ENCODE measurements at regions not wholly inside any gene's neighbourhood (a gene's known extent, or its start where the extent isn't known, plus 50 kb on each side); places are given as distances from the start of the nearest gene placed in this dataset.

DNA sequence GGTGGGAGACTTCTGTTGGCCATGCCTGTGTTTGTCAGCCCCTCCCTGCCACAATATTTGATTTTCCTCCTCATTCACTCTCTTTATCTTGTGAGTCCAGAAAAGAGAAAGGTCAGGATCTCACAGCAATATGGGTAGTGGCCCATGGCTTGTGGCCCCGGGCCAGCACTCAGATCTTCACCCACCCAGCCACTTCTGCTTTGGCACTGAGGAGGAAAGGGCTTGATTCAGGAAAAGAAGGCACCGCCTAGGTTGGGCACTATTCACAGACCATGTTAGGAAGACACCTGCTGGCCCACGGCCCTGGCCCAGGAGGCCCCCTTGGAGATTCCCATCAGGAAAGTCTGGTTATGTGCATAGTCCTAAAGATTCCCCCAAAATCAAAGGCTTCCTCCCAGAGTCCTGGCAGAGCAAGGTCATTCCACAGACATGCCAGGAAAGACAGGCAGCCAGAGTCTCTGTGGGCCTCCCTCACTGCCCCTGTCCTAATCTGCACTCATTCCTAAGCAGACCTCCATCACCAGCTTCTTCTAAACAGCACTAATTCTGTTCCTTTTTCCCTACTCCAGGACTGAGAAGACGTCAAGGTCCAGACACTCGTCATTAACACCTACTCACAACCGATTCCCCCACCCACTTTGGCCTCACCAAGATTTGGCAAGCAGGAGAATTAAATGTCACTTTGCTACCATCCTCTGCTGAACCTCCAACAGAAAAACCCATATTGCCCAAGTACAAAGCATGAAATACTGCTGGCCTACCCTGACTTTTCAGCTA is 179.3 kb downstream of the DEPDC1B start:
- in situ Hi-C loops (cut with HindIII; ENCODE audit: low pct_unique_long_range_greater_than_20kb, low sequenced_read_pairs), result no loop called here
- DNase-seq (ENCODE audit: low read depth), result no peak

DNA sequence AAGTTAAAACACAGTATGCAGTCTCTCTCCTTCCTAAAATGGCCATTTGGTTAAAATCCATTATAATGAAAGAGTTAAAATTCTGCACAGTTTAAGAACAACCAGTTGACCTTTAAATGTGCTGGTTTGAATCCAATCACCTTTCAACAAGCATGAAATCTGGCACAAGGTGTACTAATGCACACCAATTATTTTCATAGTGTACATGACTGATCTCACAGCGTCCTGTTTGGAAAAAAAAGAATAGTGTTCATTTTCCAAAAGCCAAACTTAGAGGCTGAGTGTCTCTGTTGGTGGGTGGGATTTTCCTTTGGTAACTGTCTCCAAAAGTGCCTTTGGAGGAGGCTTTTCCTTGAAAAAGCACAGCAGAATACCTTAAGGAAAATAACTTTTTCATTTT is 180.6 kb downstream of the DEPDC1B start:
- DNase-seq (ENCODE audit: low read depth), result no peak
- in situ Hi-C loops (cut with HindIII; ENCODE audit: low pct_unique_long_range_greater_than_20kb, low sequenced_read_pairs), result no loop called here

DNA sequence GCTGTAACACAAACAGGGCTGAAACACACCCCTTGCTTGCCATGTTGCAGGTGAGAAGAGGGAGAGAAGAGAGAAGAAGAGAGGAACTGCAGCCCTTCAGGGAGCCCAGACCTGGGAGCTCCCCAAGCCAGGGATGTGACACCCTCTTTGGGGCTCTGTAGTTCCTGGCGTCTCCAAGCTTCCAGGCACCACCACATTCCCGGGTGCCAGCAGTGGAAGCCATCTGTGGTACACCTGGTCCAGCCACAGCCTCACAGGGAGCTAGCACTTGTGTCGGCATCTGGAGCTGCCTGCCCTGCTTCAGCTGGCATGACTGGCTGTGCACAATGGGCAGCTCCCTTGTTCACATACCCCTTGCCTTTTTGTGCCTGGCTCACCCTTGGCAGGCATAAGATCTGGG is 182.1 kb downstream of the DEPDC1B start:
- in situ Hi-C loops (cut with HindIII; ENCODE audit: low pct_unique_long_range_greater_than_20kb, low sequenced_read_pairs), result no loop called here
- no peak for DNase-seq (ENCODE audit: low read depth)

DNA sequence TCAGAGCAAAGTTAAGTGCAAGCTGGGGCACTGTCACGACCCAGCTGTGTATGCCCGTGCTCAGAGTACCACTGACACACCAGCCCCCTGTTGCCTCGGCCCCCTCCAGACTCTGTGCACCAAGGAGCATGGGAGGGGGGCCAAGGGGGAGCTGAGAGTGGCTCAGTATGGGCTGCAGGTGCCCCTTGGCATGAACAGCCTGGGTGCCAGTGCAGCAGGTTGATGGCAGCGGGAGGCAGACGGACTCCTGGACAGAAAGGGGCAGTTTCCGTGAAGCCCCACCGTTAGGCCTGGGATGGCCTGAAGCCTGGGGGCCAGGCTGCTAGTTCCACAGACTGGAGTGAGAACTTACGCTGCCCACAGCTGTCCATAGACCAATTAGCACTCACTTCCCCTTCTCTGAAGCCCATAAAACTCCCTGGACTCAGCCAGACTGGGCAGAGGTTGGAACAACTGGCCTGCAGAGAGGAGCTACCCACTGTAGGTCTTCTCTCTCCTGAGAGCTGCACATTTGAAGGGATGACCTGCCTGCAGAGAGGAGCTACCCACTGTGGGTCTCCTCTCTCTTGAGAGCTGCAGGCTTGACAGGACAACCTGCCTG is 182.8 kb downstream of the DEPDC1B start:
- in situ Hi-C loops (cut with HindIII; ENCODE audit: low pct_unique_long_range_greater_than_20kb, low sequenced_read_pairs), result no loop called here
- no peak for DNase-seq (ENCODE audit: low read depth)

DNA sequence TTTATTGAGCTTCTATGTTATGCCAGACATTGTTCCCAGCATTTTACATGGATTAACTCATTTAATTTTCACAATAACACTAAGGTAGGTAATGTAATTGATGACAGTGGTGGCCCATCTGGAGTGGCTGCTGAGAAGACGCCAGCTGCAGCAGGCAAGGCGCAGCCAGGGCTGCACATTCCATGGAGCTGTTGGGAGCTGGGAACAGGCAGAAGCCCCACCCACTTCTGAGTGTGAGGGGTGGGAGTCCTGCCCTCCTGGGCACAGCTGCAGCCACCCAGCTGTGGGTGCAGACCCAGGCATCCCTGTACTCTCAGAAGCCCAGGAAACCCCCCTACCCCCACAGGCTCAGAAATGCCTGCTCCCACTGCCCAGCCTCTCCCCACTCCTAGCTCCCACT is 183.3 kb downstream of the DEPDC1B start:
- DNase-seq (ENCODE audit: low read depth), result no peak
- in situ Hi-C loops (cut with HindIII; ENCODE audit: low pct_unique_long_range_greater_than_20kb, low sequenced_read_pairs), result no loop called here

DNA sequence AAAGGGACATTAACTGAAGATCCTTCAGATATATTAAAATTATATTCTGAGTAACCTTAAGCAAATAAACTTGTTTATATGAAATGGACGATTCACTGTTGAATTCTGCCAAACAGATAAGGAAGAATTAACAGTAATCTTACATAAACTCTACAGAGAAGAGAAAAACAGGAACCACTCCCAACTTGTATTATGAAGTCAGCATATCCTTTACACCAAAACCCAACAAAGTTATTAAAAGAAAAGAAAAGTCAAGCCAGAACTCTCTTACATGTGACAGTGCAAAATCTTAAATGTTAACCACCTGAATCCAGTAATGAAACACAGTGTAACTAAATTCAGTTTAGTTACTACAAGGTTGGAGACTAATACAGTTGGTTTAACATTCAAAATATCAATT is 185.8 kb downstream of the DEPDC1B start:
- in situ Hi-C loops (cut with HindIII; ENCODE audit: low pct_unique_long_range_greater_than_20kb, low sequenced_read_pairs), result no loop called here
- DNase-seq (ENCODE audit: low read depth), result no peak

DNA sequence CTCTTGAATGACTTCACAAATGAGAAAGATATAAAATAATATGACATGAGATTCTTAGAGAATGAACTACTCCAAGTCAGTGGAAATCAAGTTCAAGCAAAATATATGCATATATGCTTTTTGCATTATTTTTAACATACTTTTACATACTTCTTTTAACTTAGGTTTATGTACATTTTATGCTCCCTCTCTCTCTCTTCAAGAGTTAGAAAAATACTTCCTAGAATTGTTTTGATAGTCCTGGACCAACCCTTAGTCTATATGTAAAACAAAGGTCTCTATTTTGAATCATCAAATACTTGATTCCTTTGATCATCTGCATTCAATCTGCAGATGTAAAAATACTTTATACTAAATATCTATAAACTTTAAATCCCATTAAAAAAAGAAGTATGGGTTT is 187.8 kb downstream of the DEPDC1B start:
- DNase-seq (ENCODE audit: low read depth), result no peak
- in situ Hi-C loops (cut with HindIII; ENCODE audit: low pct_unique_long_range_greater_than_20kb, low sequenced_read_pairs), result no loop called here

DNA sequence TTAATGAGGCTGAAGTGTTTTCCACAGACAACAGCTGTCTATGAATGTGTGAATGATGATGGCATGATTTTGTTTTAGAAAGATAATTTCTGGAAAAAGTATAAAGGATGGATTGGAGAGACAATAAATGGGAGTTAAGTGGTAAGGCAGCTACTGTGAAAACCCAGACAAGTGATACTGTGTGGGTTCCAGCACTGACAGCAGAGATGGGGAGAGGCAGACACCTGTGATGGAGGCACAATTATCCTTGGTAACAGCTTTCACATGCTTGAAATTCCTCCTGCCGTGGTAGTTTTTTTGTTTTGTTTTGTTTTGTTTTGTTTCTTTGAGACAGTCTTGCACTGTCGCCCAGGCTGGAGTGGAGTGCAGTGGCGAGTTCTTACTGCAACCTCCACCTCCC is 189.3 kb downstream of the DEPDC1B start:
- no peak for DNase-seq (ENCODE audit: low read depth)
- in situ Hi-C loops (cut with HindIII; ENCODE audit: low pct_unique_long_range_greater_than_20kb, low sequenced_read_pairs), result no loop called here

DNA sequence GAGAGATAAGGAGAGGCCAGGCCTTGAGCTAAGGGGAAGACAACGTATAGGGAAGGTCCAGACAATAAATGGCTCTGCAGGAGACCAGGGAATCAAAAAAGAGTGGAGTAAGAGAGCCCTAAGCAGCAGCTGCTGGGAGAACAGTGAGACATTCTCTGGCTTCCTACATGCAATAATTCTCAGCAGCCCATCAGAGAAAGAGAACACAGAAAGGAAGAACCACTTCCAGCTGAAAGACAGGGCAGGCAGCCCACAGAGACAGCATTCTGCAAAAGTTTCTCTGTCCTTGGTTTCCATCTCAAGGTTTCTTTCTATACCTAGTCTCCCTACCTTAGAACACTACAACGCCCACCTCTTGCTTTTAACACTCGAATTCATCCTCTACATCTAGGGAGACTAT is 189.9 kb downstream of the DEPDC1B start:
- in situ Hi-C loops (cut with HindIII; ENCODE audit: low pct_unique_long_range_greater_than_20kb, low sequenced_read_pairs), result no loop called here
- DNase-seq (ENCODE audit: low read depth), result no peak

DNA sequence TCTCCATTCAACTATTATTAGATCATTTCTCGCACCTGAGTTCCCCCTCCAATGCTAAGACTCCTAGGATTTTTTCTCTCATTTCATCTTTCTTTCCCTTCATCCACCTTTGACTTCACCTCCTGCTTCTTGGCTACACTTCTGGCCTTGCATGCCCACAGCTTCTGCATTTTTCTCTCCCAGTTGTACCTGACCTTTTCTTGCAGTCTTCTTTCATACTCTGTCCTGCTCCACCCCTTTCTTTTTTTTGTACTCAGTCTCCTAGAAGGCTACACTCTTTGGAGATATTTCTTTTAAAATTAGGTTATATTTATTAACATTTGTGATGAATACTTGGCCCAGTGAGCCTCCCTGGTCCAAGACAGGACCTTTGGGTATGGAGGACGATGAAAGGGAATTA is 190.4 kb downstream of the DEPDC1B start:
- no peak for DNase-seq (ENCODE audit: low read depth)
- in situ Hi-C loops (cut with HindIII; ENCODE audit: low pct_unique_long_range_greater_than_20kb, low sequenced_read_pairs), result no loop called here

DNA sequence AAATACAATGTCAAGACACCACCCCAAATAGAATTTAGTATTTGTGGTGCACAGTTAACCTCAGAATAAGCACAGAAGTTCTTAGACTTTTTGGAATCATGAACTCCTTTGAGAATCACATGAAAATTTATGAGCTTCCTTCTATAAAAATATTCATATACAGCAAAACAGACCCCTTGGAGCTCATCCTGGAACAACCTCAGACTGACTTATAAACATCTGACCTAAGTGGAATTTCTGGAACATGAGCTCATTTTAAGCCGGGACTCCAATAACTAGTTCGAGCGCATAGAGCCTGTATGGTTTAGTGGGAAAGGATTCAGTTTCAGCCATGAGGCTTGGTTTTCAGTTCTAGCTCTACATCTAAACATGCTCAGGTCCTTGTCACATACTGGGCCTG is 192.3 kb downstream of the DEPDC1B start:
- in situ Hi-C loops (cut with HindIII; ENCODE audit: low pct_unique_long_range_greater_than_20kb, low sequenced_read_pairs), result no loop called here

DNA sequence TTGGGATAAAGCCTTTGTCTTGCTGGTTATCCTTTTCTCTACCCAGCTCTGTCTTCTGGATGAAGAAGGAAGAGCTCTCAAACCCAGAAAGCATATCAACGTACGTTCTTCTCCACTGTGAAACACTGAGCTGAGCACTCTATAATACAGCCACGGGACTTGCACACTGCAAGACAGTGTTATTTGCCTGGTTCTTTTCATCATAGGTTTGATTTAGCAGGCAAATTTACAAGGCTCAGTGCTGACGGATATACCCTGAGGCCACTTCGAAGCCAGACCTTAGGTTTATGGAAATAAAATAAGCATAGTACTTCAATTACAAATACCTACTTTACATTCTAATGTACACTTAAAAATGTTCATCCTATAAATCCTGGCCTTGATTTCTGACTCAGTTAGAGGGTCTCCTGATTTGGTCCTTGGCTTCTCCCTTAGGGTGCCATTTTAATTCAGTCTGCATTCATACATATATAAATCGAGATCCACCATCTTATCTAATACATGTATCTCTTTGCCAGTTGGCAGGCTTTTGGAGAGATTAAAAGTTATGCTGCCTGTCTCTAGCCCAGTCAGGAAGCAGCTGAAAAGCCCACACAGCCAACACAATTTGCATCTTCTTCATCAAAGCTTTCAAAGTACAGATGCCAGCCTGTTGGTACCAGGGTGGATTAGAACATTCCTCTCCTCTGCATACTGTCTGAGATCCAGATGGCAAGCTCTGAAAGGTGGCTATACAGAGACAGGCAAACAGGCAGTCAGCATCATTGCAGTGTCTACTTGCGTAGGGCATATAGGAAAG is 194.4 kb downstream of the DEPDC1B start:
- DNase-seq (ENCODE audit: low read depth), result no peak
- in situ Hi-C loops (cut with HindIII; ENCODE audit: low pct_unique_long_range_greater_than_20kb, low sequenced_read_pairs), result no loop called here

More for the DNA sequence above, 192.3 kb downstream of the DEPDC1B start:
- DNase-seq (ENCODE audit: low read depth), result no peak

DNA sequence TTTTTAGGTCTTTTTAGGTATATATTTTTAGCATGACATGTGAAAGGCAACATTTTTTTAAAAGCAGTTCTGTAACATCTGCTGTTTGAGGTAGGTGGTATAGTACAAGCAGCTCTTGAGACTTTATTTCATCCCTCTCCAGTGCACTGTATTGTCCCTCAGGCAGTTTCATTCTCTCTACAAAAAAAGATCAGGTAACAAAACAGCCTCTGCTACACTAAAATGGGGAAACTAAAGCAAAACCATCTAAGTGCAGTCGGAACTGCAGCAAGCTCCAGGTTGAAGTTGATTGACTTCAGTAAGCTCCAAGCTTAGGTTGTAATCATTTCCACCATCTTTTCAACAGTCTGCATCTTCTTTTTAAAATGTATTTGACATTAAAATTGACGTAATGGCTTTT is 195.6 kb downstream of the DEPDC1B start:
- DNase-seq (ENCODE audit: low read depth), result no peak
- in situ Hi-C loops (cut with HindIII; ENCODE audit: low pct_unique_long_range_greater_than_20kb, low sequenced_read_pairs), result no loop called here

DNA sequence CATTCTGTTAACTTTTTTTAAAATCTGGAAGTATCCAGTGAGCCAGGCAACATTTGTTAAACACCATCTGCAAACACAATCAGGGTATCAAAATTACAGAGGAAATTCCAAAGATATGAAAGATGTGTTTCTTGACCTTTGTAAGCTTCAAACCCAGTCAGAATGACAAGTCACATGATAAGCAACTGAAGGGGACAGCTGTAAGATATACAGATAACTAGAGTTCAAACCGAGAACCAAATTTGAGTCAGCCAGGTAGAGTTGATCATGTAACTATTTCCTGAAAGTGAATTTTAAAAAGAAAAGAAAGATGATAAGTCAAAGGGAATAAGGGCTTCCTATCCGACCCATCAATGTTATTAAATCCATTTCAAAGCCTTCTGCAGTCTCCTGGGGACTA is 196.2 kb downstream of the DEPDC1B start:
- in situ Hi-C loops (cut with HindIII; ENCODE audit: low pct_unique_long_range_greater_than_20kb, low sequenced_read_pairs), result no loop called here
- DNase-seq (ENCODE audit: low read depth), result no peak

DNA sequence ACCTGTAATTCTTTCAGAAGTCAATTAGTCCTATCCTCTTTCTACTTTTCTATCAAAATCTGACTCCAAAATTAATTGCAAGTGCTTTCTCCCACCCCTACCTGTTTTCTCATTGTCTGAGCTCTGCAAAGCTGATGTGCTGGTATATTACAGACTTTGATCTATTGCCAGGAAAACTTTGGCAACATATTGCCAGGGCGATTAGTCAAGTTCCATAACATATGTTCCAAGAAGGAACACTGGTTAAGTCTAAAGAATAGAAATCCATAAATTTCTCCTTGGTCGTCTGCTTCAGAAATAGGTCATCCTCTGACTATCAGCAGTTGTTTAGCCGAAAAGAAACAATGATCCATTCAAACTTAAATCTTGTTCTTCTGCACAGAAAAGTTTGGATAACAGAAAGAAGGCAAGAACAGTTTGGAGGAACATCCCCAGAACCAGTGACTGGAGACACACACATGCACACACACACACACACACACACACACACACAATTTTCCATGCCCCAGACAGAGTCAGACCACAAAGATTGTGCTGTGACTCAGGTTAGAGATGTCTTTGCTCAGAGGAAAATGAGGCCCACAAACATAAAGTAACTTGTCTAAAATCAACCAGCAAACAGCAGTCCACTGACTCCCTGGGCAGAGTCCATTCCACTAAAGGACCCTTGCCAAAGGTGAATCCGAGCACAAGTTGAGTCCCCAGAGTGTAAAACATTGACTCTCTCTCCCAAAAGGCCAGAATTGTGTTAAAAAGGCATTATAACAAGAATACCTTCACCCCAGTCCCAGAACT is 202.1 kb downstream of the DEPDC1B start:
- in situ Hi-C loops (cut with HindIII; ENCODE audit: low pct_unique_long_range_greater_than_20kb, low sequenced_read_pairs), result no loop called here
- no peak for DNase-seq (ENCODE audit: low read depth)

DNA sequence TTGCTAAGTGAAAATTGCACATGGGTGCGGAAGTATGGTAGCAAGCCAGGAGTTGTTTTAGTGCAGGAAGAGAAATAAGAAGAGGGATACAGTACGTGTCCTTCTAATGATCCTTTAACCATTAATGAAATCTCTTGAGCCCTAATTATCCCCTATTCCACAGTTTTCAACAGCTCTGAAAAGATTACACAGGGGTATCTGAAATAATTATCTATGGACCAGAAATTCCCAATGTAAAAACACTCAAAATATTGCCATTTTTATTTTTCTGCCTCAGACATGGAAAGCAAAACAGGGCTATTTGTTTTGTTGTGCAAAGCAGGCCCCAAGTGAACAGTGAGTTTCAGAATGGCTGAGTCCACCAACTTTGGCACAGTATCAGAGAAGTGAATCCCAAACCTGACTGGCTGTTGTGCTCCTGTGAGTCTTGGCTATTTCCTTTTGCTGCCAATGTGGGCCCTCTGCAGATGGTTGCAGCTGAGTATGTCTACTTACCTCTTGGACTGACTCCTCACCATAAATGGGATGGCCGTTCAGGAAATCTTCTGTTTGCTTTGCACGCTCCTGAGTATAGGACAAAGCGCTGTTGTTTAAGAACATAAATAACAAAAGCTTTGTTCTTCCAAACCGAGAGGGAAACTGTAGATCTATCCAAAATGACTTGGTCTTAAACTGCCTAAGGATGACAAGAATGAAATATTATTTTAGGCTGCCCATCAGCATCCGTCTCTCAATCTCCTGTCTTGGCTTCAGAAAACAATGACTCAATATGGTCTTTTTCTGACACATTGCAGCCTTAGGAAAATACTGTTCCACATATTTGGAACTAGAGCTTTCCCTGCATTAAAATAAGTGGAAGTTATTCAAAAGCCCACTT is 204.1 kb downstream of the DEPDC1B start:
- no peak for DNase-seq (ENCODE audit: low read depth)
- in situ Hi-C loops (cut with HindIII; ENCODE audit: low pct_unique_long_range_greater_than_20kb, low sequenced_read_pairs), result no loop called here

DNA sequence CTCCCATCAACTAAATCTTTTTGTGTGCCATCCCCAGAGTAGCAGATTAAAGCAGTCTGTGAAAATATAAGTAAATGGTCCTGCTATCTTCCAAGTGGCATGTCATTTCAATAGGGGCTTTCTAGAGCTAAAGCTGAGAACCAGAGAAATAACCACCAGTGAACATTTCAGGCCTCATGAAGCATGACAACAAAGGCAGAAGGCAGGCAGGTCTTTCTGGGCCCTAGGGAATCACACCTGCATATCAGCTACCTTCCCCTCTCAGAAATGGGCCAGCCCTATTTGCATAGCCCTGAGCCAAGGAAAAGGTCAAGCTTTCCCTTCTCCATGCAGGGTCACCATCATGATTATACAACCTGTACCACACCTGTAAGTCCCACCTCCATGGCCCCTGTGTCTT is 205.3 kb downstream of the DEPDC1B start:
- no peak for DNase-seq (ENCODE audit: low read depth)
- in situ Hi-C loops (cut with HindIII; ENCODE audit: low pct_unique_long_range_greater_than_20kb, low sequenced_read_pairs), result no loop called here

DNA sequence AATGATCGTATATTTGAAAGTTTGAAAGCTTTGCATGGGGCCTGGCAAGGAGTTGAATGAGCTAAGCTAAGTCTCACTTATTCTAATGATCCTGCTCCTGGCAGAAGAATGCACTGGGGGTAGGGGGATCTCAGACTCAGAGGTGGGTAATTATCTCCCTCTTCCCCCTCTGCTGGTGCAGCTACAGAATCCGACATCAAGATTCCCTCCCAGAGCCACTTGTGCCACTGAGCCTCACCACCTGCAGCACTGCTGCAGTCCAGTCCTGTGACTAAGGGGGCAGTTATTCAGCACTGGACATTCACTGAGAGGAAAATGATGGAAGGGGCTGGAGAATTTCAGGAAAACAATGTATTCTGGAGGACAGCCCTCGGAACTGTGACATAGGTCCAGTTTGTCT is 205.8 kb downstream of the DEPDC1B start:
- DNase-seq (ENCODE audit: low read depth), result no peak
- in situ Hi-C loops (cut with HindIII; ENCODE audit: low pct_unique_long_range_greater_than_20kb, low sequenced_read_pairs), result no loop called here
